K562 (cell line): ENCODE measurements at regions not wholly inside any gene's neighbourhood (a gene's known extent, or its start where the extent isn't known, plus 50 kb on each side); places are given as distances from the start of the nearest gene placed in this dataset.

Experiments
- KLF10 ChIP-seq: fragments of 250-450 bp; sonication (Bioruptor Pico); IDR thresholded peaks from 2 replicates; pipeline ENCODE4 v1.6.1; 2021; ENCODE audit warnings: matching md5 sums
- PRMT5 ChIP-seq: sonication (generic); formaldehyde crosslinking; IDR thresholded peaks from 2 replicates; pipeline ENCODE4 v1.5.0; 2020; ENCODE audit warnings: missing genetic modification reagents
- XRCC5 ChIP-seq: fragments of 200-400 bp; formaldehyde crosslinking; IDR thresholded peaks from 2 replicates; pipeline ENCODE4 v1.6.1; 2017; ENCODE audit warnings: low read depth, mild to moderate bottlenecking, low read length
- ZBTB1 ChIP-seq: sonication (generic); formaldehyde crosslinking; IDR thresholded peaks from 2 replicates; pipeline ENCODE4 v1.8.1; 2023; ENCODE audit warnings: missing genetic modification reagents, low read depth, mild to moderate bottlenecking, borderline replicate concordance
- ZNF408 ChIP-seq: fragments of 250-450 bp; sonication (Bioruptor Pico); IDR thresholded peaks from 2 replicates; pipeline ENCODE4 v1.4.0; 2020; ENCODE audit warnings: low read depth, mild to moderate bottlenecking, moderate library complexity
- ZSCAN29 ChIP-seq: fragments of 450-650 bp; IDR thresholded peaks from 2 replicates; pipeline ENCODE4 v1.6.1; 2017
- TF ChIP-seq, protein P1 (sequence below): sonication (generic); formaldehyde crosslinking; IDR thresholded peaks from 2 replicates; pipeline ENCODE4 v1.8.1; 2023; ENCODE audit warnings: mild to moderate bottlenecking, missing genetic modification reagents
- TF ChIP-seq, protein P2 (sequence below): sonication (generic); formaldehyde crosslinking; IDR thresholded peaks from 2 replicates; pipeline ENCODE4 v1.9.0; 2022; ENCODE audit warnings: mild to moderate bottlenecking, missing genetic modification reagents
- TF ChIP-seq, protein P3 (sequence below): IDR thresholded peaks from 3 replicates; pipeline ENCODE4 v1.6.1; 2011; ENCODE audit warnings: borderline replicate concordance, mild to moderate bottlenecking, moderate library complexity; ENCODE audit not compliant: insufficient read length; ENCODE audit errors: extremely low read depth
- TF ChIP-seq, protein P4 (sequence below), 2 experiments: fragments of 450-650 bp; formaldehyde crosslinking in 1 of 2; IDR thresholded peaks; 2 replicates each; pipeline versions ENCODE4 v1.4.0 to v1.6.1; 2014 to 2020; ENCODE audit warnings: mild to moderate bottlenecking in 2 of 2, borderline replicate concordance in 1 of 2, low read depth in 1 of 2
- TF ChIP-seq, protein P5 (sequence below): fragments of 450-650 bp; formaldehyde crosslinking; IDR thresholded peaks from 2 replicates; pipeline ENCODE4 v1.4.0; 2022; ENCODE audit warnings: missing genetic modification characterization

DNA sequence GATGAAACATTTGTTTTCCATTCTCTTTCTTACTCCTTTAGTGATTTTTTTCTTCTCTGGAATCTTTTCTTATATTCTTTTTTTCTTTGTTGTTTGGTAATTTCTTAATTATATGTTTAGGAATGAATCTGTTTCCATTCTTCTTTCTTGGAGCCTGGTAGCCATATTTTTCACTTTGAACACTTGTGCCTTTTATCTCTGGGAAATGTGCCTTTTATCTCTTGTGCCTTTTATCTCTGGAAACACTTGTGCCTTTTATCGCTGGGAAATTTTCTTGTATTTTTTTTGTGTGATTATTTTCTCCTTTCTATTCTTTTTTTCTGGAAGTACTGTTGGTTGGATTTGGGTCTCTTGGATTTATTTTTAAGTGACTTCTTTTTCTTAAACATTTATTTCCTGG is 118.2 kb downstream of the LEPR start (continued):
- TF ChIP-seq, protein P1, sequence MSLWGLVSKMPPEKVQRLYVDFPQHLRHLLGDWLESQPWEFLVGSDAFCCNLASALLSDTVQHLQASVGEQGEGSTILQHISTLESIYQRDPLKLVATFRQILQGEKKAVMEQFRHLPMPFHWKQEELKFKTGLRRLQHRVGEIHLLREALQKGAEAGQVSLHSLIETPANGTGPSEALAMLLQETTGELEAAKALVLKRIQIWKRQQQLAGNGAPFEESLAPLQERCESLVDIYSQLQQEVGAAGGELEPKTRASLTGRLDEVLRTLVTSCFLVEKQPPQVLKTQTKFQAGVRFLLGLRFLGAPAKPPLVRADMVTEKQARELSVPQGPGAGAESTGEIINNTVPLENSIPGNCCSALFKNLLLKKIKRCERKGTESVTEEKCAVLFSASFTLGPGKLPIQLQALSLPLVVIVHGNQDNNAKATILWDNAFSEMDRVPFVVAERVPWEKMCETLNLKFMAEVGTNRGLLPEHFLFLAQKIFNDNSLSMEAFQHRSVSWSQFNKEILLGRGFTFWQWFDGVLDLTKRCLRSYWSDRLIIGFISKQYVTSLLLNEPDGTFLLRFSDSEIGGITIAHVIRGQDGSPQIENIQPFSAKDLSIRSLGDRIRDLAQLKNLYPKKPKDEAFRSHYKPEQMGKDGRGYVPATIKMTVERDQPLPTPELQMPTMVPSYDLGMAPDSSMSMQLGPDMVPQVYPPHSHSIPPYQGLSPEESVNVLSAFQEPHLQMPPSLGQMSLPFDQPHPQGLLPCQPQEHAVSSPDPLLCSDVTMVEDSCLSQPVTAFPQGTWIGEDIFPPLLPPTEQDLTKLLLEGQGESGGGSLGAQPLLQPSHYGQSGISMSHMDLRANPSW (CRISPR knock-in tag): no peak
- no peak for TF ChIP-seq XRCC5
- no peak for TF ChIP-seq ZSCAN29
- TF ChIP-seq, protein P2, sequence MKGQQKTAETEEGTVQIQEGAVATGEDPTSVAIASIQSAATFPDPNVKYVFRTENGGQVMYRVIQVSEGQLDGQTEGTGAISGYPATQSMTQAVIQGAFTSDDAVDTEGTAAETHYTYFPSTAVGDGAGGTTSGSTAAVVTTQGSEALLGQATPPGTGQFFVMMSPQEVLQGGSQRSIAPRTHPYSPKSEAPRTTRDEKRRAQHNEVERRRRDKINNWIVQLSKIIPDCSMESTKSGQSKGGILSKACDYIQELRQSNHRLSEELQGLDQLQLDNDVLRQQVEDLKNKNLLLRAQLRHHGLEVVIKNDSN (CRISPR knock-in tag): no peak
- TF ChIP-seq, protein P3, sequence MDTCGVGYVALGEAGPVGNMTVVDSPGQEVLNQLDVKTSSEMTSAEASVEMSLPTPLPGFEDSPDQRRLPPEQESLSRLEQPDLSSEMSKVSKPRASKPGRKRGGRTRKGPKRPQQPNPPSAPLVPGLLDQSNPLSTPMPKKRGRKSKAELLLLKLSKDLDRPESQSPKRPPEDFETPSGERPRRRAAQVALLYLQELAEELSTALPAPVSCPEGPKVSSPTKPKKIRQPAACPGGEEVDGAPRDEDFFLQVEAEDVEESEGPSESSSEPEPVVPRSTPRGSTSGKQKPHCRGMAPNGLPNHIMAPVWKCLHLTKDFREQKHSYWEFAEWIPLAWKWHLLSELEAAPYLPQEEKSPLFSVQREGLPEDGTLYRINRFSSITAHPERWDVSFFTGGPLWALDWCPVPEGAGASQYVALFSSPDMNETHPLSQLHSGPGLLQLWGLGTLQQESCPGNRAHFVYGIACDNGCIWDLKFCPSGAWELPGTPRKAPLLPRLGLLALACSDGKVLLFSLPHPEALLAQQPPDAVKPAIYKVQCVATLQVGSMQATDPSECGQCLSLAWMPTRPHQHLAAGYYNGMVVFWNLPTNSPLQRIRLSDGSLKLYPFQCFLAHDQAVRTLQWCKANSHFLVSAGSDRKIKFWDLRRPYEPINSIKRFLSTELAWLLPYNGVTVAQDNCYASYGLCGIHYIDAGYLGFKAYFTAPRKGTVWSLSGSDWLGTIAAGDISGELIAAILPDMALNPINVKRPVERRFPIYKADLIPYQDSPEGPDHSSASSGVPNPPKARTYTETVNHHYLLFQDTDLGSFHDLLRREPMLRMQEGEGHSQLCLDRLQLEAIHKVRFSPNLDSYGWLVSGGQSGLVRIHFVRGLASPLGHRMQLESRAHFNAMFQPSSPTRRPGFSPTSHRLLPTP: no peak
- TF ChIP-seq ZBTB1: no peak
- TF ChIP-seq, protein P4, sequence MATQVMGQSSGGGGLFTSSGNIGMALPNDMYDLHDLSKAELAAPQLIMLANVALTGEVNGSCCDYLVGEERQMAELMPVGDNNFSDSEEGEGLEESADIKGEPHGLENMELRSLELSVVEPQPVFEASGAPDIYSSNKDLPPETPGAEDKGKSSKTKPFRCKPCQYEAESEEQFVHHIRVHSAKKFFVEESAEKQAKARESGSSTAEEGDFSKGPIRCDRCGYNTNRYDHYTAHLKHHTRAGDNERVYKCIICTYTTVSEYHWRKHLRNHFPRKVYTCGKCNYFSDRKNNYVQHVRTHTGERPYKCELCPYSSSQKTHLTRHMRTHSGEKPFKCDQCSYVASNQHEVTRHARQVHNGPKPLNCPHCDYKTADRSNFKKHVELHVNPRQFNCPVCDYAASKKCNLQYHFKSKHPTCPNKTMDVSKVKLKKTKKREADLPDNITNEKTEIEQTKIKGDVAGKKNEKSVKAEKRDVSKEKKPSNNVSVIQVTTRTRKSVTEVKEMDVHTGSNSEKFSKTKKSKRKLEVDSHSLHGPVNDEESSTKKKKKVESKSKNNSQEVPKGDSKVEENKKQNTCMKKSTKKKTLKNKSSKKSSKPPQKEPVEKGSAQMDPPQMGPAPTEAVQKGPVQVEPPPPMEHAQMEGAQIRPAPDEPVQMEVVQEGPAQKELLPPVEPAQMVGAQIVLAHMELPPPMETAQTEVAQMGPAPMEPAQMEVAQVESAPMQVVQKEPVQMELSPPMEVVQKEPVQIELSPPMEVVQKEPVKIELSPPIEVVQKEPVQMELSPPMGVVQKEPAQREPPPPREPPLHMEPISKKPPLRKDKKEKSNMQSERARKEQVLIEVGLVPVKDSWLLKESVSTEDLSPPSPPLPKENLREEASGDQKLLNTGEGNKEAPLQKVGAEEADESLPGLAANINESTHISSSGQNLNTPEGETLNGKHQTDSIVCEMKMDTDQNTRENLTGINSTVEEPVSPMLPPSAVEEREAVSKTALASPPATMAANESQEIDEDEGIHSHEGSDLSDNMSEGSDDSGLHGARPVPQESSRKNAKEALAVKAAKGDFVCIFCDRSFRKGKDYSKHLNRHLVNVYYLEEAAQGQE (IDR thresholded peaks at IDR 0.05; ENCODE audit: borderline replicate concordance): no peak
- TF ChIP-seq, protein P4 (CRISPR knock-in tag; IDR thresholded peaks at IDR 0.05; ENCODE audit: low read depth): no peak
- no peak for TF ChIP-seq PRMT5 (CRISPR knock-in tag)
- TF ChIP-seq, protein P5, sequence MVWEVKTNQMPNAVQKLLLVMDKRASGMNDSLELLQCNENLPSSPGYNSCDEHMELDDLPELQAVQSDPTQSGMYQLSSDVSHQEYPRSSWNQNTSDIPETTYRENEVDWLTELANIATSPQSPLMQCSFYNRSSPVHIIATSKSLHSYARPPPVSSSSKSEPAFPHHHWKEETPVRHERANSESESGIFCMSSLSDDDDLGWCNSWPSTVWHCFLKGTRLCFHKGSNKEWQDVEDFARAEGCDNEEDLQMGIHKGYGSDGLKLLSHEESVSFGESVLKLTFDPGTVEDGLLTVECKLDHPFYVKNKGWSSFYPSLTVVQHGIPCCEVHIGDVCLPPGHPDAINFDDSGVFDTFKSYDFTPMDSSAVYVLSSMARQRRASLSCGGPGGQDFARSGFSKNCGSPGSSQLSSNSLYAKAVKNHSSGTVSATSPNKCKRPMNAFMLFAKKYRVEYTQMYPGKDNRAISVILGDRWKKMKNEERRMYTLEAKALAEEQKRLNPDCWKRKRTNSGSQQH (CRISPR knock-in tag): 0 out of 2 replicates have a peak, but pooled peaks have one; percentile 31
- TF ChIP-seq ZNF408: no peak
- no peak for TF ChIP-seq KLF10 (CRISPR knock-in tag)
